Spleen (tissue), 7 donors: ENCODE measurements at regions not wholly inside any gene's neighbourhood (a gene's known extent, or its start where the extent isn't known, plus 50 kb on each side); places are given as distances from the start of the nearest gene placed in this dataset.

Experiments used
- POLR2AphosphoS5 ChIP-seq, 3 donors: sonication (generic); formaldehyde crosslinking; IDR thresholded peaks; one replicate each; pipeline ENCODE4 v1.5.1; 2017; ENCODE audit warnings: antibody characterized with exemption in 3 of 3
- TF ChIP-seq, protein P1 (sequence below), 11 experiments: fragments of 200-600 bp in 7 of 11; fragments of 450-650 bp in 4 of 11; sonication (generic) in 4 of 11; IDR thresholded peaks in 8 of 11; conservative IDR thresholded peaks in 3 of 11; 1 replicate in 7 of 11; 2 replicates in 4 of 11; pipeline versions ENCODE4 v1.4.0 to v1.8.0; 2016 to 2021; ENCODE audit warnings: antibody characterized with exemption in 11 of 11, inconsistent platforms in 4 of 11, mild to moderate bottlenecking in 1 of 11
- donor health status: DM: no; HTN: no; CAD: no; lungs with moderate emphysema.
- donor health status: DM: no; HTN: no; CAD: no.
- donor health status: DM: no; HTN: no; CAD: no.

- TF ChIP-seq, protein P1, sequence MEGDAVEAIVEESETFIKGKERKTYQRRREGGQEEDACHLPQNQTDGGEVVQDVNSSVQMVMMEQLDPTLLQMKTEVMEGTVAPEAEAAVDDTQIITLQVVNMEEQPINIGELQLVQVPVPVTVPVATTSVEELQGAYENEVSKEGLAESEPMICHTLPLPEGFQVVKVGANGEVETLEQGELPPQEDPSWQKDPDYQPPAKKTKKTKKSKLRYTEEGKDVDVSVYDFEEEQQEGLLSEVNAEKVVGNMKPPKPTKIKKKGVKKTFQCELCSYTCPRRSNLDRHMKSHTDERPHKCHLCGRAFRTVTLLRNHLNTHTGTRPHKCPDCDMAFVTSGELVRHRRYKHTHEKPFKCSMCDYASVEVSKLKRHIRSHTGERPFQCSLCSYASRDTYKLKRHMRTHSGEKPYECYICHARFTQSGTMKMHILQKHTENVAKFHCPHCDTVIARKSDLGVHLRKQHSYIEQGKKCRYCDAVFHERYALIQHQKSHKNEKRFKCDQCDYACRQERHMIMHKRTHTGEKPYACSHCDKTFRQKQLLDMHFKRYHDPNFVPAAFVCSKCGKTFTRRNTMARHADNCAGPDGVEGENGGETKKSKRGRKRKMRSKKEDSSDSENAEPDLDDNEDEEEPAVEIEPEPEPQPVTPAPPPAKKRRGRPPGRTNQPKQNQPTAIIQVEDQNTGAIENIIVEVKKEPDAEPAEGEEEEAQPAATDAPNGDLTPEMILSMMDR (IDR thresholded peaks at IDR 0.05 in 8 of 11, conservative IDR thresholded peaks at IDR 0.05 in 3 of 11) = no peak
- no peak for TF ChIP-seq POLR2AphosphoS5 (IDR thresholded peaks at IDR 0.05)
Observed at GRCh38 chr7:91427051-91427450, 162.8 kb downstream of the FZD1 start.
